ENCODE measurements at regions not wholly inside any gene's neighbourhood (a gene's known extent, or its start where the extent isn't known, plus 50 kb on each side); places are given as distances from the start of the nearest gene placed in this dataset.

- TF ChIP-seq POLR2AphosphoS5 (IDR thresholded peaks at IDR 0.05; ENCODE audit: low read depth, low read length) (no peak), SIN3A (IDR thresholded peaks at IDR 0.05; ENCODE audit: borderline replicate concordance, insufficient read depth, low read length) (no peak), REST (IDR thresholded peaks at IDR 0.05; ENCODE audit: insufficient read depth in 1 of 2, low read depth in 2 of 2, low read length in 2 of 2) (no peak), FOXP2 (optimal IDR thresholded peaks at IDR 0.05; ENCODE audit: borderline replicate concordance, extremely low read depth, extremely low read length, insufficient read depth) (no peak)
Measured at GRCh38 chr16:17775061-17775460, 304.3 kb upstream of the XYLT1 start.

- TF ChIP-seq REST (IDR thresholded peaks at IDR 0.05; ENCODE audit: insufficient read depth in 1 of 2, low read depth in 2 of 2, low read length in 2 of 2) (no peak), SIN3A (IDR thresholded peaks at IDR 0.05; ENCODE audit: borderline replicate concordance, insufficient read depth, low read length) (no peak), FOXP2 (optimal IDR thresholded peaks at IDR 0.05; ENCODE audit: borderline replicate concordance, extremely low read depth, extremely low read length, insufficient read depth) (no peak), TAF1 (IDR thresholded peaks at IDR 0.05; ENCODE audit: borderline replicate concordance, insufficient read depth, low read length) (no peak), POLR2AphosphoS5 (IDR thresholded peaks at IDR 0.05; ENCODE audit: low read depth, low read length) (no peak)
Measured at GRCh38 chr16:17773698-17774101, 302.9 kb upstream of the XYLT1 start.

GRCh38 chr16:17770104-17770503 is 299.3 kb upstream of the XYLT1 start:
- TF ChIP-seq REST (IDR thresholded peaks at IDR 0.05; ENCODE audit: insufficient read depth in 1 of 2, low read depth in 2 of 2, low read length in 2 of 2): no peak
- no peak for TF ChIP-seq FOXP2 (optimal IDR thresholded peaks at IDR 0.05; ENCODE audit: borderline replicate concordance, extremely low read depth, extremely low read length, insufficient read depth)
- TF ChIP-seq SIN3A (IDR thresholded peaks at IDR 0.05; ENCODE audit: borderline replicate concordance, insufficient read depth, low read length): no peak
- TF ChIP-seq TAF1 (IDR thresholded peaks at IDR 0.05; ENCODE audit: borderline replicate concordance, insufficient read depth, low read length): no peak
- TF ChIP-seq POLR2AphosphoS5 (IDR thresholded peaks at IDR 0.05; ENCODE audit: low read depth, low read length): no peak

- TF ChIP-seq TAF1 (IDR thresholded peaks at IDR 0.05; ENCODE audit: borderline replicate concordance, insufficient read depth, low read length): no peak
- no peak for TF ChIP-seq REST (IDR thresholded peaks at IDR 0.05; ENCODE audit: insufficient read depth in 1 of 2, low read depth in 2 of 2, low read length in 2 of 2)
- TF ChIP-seq FOXP2 (optimal IDR thresholded peaks at IDR 0.05; ENCODE audit: borderline replicate concordance, extremely low read depth, extremely low read length, insufficient read depth): no peak
- TF ChIP-seq POLR2AphosphoS5 (IDR thresholded peaks at IDR 0.05; ENCODE audit: low read depth, low read length): no peak
- TF ChIP-seq SIN3A (IDR thresholded peaks at IDR 0.05; ENCODE audit: borderline replicate concordance, insufficient read depth, low read length): no peak
Measured at GRCh38 chr16:17769065-17769464, 298.3 kb upstream of the XYLT1 start.

- TF ChIP-seq FOXP2 (optimal IDR thresholded peaks at IDR 0.05; ENCODE audit: borderline replicate concordance, extremely low read depth, extremely low read length, insufficient read depth): no peak
- TF ChIP-seq REST (IDR thresholded peaks at IDR 0.05; ENCODE audit: insufficient read depth in 1 of 2, low read depth in 2 of 2, low read length in 2 of 2): no peak
- no peak for TF ChIP-seq POLR2AphosphoS5 (IDR thresholded peaks at IDR 0.05; ENCODE audit: low read depth, low read length)
- no peak for TF ChIP-seq TAF1 (IDR thresholded peaks at IDR 0.05; ENCODE audit: borderline replicate concordance, insufficient read depth, low read length)
- no peak for TF ChIP-seq SIN3A (IDR thresholded peaks at IDR 0.05; ENCODE audit: borderline replicate concordance, insufficient read depth, low read length)
Measured at GRCh38 chr16:17768257-17768656, 297.5 kb upstream of the XYLT1 start.
